H54 (cell line): ENCODE measurements at regions not wholly inside any gene's neighbourhood (a gene's known extent, or its start where the extent isn't known, plus 50 kb on each side); places are given as distances from the start of the nearest gene placed in this dataset.
"Not testable (repeated sequence)": the region's sequence is repeated elsewhere in the genome, so short reads cannot be mapped to it uniquely, and the experiment has no call there.

Source experiments
- DNase-seq: peaks from one replicate; pipeline ENCODE4 v3.0.0; 2011; ENCODE audit warnings: low spot score, mixed read lengths; ENCODE audit not compliant: insufficient read length
- FAIRE-seq: peaks from 3 replicates; lab custom pipeline; 2011; peaks lifted over from hg19 to GRCh38; lab: Jason Lieb, UNC
- POLR2A ChIP-seq: IDR thresholded peaks from 2 replicates; pipeline ENCODE4 v1.6.1; 2011; ENCODE audit warnings: low read depth, mild to moderate bottlenecking, low read length

GRCh38 chr1:229127301-229127700, 143.6 kb upstream of the RAB4A start:
- DNase-seq (no peak), FAIRE-seq (no peak)
- TF ChIP-seq POLR2A, result no peak

- TF ChIP-seq POLR2A, result no peak
- FAIRE-seq (no peak), DNase-seq (no peak)
Observed at GRCh38 chr1:229128066-229128608, 142.8 kb upstream of the RAB4A start.

- FAIRE-seq (no peak), DNase-seq (no peak)
- TF ChIP-seq POLR2A, result no peak
Observed at GRCh38 chr1:229129301-229130027, 141.4 kb upstream of the RAB4A start.

- no peak for FAIRE-seq
- no peak for TF ChIP-seq POLR2A
- no peak for DNase-seq
Observed at GRCh38 chr1:229130028-229130668, 140.8 kb upstream of the RAB4A start.

- TF ChIP-seq POLR2A, result no peak
- FAIRE-seq (no peak), DNase-seq (no peak)
Observed at GRCh38 chr1:229131243-229132105, 139.4 kb upstream of the RAB4A start.

- FAIRE-seq, result no peak
- no peak for DNase-seq
- TF ChIP-seq POLR2A, result no peak
Observed at GRCh38 chr1:229132106-229132443, 138.8 kb upstream of the RAB4A start.

- FAIRE-seq (no peak), DNase-seq (no peak)
- no peak for TF ChIP-seq POLR2A
Observed at GRCh38 chr1:229132706-229133105, 138.2 kb upstream of the RAB4A start.

GRCh38 chr1:229133151-229133550, 137.8 kb upstream of the RAB4A start:
- no peak for TF ChIP-seq POLR2A
- FAIRE-seq, result no peak
- no peak for DNase-seq

- DNase-seq, result no peak
- no peak for FAIRE-seq
- no peak for TF ChIP-seq POLR2A
Observed at GRCh38 chr1:229133811-229134210, 137.1 kb upstream of the RAB4A start.

- not testable (repeated sequence) for DNase-seq, FAIRE-seq
Observed at GRCh38 chr1:229134381-229135217, 136.3 kb upstream of the RAB4A start.

- no peak for FAIRE-seq
- no peak for TF ChIP-seq POLR2A
- no peak for DNase-seq
Observed at GRCh38 chr1:229135773-229136172, 135.1 kb upstream of the RAB4A start.

- DNase-seq, result no peak
- no peak for FAIRE-seq
- TF ChIP-seq POLR2A, result no peak
Observed at GRCh38 chr1:229136822-229137221, 134.1 kb upstream of the RAB4A start.

GRCh38 chr1:229137271-229137670, 133.6 kb upstream of the RAB4A start:
- FAIRE-seq, result no peak
- no peak for DNase-seq
- no peak for TF ChIP-seq POLR2A
